ENCODE measurements at regions not wholly inside any gene's neighbourhood (a gene's known extent, or its start where the extent isn't known, plus 50 kb on each side); places are given as distances from the start of the nearest gene placed in this dataset.
"Not testable (repeated sequence)": the region's sequence is repeated elsewhere in the genome, so short reads cannot be mapped to it uniquely, and the experiment has no call there.

DNA sequence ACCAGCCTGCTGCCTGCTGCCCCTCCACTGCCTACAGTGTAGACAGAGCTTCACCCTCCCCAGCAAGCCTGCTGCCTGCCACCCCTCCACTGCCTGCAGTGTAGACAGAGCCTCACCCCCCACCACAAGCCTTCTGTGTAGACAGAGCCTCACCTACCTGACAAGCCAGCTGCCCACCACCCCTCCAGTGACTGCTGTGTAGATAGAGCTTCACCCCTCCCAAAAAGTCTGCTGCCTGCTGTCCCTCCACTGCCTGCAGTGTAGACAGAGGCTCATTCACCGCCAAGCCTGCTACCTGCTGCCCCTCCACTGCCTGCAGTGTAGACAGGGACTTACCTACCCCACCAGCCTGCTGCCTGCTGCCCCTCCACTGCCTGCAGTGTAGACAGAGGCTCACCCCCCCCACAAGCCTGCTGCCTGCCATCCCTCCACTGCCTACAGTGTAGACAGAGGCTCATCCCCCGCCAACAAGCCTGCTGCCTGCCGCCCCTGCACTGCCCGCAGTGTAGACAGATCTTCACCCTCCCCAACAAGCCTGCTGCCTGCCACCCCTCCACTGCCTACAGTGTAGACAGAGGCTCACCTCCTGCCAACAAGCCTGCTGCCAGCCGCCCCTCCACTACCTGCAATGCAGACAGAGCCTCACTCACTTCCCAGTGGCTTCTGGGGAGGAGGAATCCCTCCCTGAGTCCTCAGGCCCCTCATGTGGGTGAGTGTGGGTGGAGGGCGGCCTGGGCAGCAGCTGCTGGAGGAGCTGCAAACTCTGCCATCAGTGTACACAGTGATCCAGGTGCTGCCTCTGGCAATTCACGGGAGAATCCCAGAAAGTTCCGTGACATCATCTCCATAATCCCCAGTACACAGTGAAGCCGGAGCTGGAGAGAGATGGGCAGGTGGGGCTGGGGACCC is 140.9 kb downstream of the DLL1 start:
- DNase-seq (ENCODE audit: low spot score): no peak

DNA sequence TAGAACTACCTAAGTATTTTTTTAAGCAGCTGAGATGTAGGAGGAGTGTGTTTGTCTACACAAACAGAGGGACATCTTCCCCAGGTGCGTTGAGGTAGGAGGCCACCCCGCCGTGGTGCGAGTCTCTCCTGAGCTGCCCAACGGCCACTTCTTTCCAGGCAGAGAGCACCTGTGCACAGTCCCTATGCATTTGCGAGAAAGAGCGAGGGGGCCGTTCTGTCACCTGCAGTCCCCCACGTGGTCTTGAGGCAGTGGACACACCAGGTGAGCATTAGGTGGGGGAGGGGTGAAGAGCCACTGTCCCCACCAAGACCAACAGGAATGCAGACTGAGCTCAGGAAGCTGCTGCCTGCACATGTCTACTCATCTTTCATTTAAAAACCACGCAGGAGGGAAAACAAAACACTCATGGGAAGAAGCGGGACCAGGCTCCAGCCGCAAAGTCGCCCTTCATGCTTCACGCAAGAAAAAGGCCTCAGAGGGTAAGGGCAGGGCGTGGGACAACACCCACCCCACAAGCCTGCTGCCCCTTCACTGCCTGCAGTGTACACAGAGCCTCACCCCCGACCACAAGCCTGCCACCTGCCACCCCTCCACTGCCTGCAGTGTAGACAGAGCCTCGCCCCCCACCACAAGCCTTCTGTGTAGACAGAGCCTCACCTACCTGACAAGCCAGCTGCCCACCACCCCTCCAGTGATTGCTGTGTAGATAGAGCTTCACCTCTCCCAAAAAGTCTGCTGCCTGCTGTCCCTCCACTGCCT is 142.0 kb downstream of the DLL1 start:
- DNase-seq (ENCODE audit: low spot score): no peak

DNA sequence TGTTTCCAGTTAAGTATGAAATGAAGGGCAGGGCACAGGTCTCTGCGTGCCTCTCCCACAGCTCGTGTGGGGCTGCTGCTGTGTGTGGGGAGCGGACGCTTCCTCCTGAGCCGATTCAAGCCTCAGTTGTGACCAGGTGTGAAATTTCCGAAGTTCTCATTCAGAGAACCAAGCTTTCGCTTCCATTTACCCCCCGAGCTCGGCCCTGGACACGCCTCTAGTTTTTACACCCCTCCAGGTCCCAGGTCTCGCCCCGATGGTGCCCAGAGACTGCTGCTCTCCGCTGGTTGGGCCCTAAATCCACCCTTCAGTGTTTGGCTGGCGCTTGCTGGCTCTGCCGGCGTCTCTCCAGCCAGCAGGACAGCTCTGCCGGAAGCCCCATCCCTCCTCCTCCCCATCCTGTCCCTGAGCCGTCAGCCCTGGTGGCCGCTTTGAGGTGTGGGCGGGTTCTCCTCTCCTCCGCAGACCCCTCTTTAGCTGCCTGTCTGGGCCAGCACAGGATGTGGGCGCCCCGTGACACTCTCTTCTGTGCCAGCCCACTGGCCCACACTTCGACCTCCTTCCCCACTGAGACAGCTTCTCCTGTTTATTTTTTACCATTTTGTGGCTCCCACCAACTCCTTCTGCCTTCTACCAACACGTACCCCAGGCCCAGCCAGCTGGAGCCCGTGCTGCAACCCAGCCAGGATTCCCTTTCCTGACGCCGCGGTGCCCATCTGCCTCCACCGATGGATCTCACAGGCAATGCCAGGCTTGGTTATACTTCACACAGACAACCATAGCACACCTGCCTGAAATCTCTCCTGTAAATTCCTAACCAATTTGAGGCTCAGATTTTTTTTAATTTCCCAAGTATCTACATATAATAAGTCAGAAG is 142.8 kb downstream of the DLL1 start:
- no peak for DNase-seq (ENCODE audit: low spot score)

DNA sequence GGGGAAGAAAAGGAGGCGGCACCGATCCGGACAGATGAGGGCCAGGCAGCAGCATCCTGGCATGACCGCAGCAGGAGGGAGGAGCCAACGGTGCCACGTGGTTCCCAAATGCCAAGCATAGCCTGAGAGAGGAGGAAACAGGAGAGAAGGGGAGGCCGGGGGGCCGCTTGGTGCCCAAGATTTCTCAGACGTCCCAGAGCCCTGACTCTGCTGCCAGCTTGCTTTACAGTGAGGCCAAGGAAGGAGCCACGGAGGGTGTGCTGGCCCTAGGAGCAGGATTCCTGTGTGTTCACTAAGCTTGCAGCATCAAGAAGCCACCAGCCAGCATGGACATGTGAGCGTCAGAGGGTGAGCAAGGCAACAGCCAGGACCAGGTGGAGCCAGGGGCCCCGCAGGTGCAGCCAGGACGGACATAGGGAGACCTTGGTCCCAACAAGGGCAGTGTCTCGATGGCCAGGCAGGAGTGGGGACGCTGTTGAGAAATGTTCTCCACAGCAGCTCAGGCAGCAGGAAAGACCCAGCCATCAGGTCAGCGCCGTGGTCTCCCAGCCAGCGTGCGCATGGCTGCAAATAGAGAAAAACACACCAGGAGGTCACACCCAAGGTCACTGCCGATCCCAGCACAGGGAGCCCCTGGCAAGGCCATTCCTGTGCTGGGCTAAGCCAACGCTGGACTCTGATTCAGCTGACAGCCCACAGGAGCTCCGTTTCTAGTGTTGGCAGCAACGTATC is 143.7 kb downstream of the DLL1 start:
- DNase-seq (ENCODE audit: low spot score): no peak

DNA sequence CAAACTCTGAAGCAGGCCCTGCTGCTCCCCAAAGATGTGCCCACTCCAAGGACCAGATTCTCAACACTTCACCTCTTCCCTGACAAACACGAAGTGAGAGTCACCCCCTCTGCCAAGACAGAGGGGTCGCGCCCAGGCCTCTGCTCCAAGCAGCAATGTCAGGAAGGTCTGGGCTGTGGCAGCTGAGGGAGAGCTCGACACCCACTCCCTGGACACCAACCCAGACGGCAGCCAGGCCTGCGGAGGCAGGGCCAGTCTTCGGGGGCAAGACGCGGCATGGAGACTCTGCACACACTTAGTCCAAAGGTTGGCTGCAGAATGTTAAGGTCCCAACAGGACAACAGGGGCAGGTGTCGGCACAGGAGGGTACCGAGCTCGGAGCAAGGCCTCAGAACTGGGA is 144.2 kb downstream of the DLL1 start:
- DNase-seq (ENCODE audit: low spot score): no peak

DNA sequence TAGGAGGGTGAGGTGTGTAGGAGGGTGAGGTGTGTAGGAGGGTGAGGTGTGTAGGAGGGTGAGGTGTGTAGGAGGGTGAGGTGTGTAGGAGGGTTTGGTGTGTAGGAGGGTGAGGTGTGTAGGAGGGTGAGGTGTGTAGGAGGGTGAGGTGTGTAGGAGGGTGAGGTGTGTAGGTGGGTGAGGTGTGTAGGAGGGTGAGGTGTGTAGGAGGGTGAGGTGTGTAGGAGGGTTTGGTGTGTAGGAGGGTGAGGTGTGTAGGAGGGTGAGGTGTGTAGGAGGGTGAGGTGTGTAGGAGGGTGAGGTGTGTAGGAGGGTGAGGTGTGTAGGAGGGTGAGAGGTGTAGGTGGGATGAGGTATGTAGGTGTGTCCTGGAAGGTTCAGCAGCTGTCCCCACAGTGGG is 144.7 kb downstream of the DLL1 start:
- not testable (repeated sequence) for DNase-seq (ENCODE audit: low spot score)

DNA sequence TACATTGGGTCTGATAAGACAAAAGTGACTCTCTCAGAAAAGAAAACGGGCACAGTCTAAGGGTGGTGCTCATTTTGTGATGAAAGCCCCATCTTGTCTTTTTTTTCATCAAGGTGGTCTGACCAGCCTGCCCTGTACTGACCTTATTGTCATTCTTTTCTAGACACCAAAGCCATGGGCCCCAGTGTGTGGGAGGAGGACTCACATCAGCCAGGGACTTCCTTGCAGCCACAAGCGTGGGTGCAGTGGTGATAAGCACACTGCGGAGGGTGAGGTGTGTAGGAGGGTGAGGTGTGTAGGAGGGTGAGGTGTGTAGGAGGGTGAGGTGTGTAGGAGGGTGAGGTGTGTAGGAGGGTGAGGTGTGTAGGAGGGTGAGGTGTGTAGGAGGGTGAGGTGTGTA is 145.2 kb downstream of the DLL1 start:
- DNase-seq (ENCODE audit: low spot score): not testable (repeated sequence)

DNA sequence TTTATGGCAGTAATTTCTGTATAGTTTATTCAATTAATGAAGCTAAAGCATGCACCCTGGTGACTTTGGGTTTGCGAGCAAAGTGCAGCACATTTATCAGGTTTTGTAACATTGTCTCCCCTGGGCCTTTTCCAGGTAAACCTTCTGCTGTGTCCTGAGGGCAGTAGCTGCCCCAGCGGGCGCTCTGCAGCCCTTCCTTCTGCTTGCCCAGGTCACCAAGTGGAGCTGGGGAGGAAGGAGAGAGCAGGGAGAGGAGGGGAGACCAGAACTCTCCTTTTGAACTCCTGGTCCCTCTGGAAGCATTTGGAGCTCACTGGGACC is 145.6 kb downstream of the DLL1 start:
- no peak for DNase-seq (ENCODE audit: low spot score)

DNA sequence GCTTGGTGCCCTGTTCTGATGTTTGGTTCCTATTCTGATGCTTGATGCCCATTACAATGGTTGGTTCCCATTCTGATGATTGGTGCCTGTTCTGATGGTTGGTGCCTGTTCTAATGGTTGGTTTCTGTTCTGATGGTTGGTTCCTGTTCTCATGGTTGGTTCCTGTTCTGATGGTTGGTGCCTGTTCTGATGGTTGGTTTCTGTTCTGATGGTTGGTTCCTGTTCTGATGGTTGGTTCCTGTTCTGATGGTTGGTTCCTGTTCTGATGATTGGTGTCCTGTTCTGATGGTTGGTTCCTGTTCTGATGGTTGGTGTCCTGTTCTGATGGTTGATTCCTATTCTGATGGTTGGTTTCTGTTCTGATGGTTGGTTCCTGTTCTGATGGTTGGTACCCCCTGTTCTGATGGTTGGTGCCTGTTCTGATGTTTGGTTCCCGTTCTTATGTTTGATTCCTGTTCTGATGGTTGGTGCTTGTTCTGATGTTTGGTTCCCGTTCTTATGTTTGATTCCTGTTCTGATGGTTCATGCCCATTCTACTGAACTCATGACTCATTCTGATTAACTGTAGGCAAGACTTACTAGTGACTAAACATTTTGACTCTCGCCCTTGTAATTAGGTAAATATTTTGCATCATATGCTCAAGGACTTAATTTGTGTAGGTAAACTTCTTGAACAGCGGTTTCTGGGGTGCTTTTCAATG is 146.2 kb downstream of the DLL1 start:
- DNase-seq (ENCODE audit: low spot score): no peak

DNA sequence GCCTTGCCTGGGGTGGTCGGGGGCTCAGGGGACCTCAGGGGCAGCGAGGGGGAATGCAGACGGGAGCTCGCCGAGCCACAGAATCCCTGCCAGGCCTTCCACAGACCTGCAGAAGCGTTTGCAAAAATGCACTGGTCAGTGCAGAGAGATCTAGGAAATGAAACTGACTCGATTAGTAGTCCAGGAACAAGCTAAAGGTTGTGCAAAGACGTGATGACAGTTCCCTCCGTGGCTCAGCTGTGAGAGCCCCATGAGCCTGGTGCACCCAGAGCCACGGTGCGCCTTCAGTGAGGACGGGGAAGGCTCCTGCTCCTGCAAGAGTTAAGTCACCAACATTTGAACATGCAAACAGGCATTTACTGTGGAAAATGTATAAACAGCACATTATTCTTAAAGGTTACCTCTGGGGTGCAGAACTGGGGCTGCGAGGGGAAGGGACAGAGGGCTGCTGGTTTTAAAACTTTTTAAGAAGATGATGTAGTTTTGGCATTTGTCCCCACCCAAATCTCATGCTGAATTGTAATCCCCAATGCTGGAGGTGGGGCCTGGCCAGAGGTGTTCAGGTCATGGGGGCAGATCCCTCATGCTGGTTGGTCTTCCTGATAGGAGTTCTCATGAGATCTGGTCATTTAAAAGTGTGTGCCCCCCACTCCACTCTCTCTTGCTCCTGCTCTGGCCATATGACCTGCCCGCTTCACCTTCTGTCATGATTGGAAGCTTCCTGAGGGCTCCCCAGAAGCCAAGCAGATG is 147.3 kb downstream of the DLL1 start:
- no peak for DNase-seq (ENCODE audit: low spot score)

DNA sequence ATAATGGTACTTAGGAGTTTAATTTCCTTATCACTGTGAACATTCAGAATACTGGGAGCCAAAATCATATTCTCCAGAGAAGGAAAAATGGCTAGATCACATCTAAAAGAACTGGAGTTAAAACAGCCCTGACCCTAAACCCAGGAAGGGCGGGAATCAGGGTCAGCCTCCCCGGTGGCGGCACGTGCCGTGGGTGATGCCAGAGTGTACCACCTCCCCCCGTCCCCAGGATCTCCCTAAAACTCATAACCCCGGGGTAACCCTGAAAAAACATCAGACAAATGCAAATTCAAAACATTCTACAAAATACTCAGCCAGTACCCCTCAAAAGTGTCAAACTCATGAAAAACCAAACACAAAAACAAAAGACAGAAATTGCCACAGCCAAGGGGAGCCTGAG is 148.3 kb downstream of the DLL1 start:
- no peak for DNase-seq (ENCODE audit: low spot score)

DNA sequence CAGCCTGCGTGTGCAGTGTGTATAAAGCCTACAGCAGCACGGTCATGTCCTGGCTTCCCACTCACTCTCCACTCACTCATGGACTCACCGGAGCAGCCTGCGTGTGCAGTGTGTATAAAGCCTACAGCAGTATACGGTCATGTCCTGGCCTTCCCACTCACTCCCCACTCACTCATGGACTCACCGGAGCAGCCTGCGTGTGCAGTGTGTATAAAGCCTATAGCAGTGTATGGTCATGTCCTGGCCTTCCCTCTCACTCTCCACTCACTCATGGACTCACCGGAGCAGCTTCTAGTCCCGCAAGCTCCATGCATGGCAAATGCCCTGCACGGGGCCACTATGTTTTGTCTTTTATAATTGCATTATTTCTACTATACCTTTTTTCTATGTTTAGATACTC is 149.8 kb downstream of the DLL1 start:
- not testable (repeated sequence) for DNase-seq (ENCODE audit: low spot score)

DNA sequence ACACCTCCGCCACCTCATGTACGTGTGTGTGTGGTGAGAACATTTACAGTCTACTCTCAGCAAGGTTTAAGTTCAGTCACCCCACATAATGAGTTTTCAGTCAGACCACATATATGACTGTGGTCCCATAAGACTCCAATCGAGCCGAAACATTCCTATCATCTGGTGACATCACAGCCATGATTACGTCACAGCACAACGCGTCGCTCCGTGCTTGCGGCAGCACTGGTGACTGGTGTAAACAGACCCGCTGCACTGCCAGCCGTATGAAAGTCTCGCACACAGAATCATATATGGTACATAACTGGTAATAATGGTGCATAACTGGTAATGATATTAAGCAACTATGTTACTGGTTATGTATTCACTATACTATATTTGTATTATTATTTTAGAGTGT is 150.7 kb downstream of the DLL1 start:
- no peak for DNase-seq (ENCODE audit: low spot score)

DNA sequence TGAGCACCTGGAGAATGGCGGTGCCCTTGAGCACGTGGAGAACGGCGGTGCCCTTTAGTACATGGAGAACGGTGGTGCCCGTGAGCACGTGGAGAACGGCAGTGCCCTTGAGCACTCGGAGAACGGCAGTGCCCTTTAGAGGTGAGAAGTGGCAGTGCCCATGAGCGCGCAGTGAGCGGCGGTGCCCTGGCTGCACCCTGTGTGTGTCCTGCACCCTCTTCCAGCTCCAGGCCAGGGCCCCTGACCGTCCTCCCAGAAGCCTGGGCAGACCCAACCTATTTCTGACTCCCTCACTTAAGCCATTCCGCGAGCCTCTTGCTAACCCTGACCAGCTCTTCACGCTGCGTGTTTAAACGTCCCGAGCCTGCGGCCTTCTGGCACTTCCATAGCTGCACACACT is 151.3 kb downstream of the DLL1 start:
- no peak for DNase-seq (ENCODE audit: low spot score)

DNA sequence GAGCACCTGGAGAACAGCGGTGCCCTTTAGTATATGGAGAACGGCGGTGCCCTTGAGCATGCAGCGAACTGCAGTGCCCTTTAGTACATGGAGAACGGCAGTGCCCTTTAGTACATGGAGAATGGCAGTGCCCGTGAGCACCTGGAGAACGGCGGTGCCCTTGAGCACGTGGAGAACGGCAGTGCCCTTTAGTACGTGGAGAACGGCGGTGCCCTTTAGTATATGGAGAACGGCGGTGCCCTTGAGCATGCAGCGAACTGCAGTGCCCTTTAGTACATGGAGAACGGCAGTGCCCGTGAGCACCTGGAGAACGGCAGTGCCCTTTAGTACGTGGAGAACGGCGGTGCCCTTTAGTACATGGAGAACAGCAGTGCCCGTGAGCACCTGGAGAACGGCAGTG is 151.8 kb downstream of the DLL1 start:
- not testable (repeated sequence) for DNase-seq (ENCODE audit: low spot score)

DNA sequence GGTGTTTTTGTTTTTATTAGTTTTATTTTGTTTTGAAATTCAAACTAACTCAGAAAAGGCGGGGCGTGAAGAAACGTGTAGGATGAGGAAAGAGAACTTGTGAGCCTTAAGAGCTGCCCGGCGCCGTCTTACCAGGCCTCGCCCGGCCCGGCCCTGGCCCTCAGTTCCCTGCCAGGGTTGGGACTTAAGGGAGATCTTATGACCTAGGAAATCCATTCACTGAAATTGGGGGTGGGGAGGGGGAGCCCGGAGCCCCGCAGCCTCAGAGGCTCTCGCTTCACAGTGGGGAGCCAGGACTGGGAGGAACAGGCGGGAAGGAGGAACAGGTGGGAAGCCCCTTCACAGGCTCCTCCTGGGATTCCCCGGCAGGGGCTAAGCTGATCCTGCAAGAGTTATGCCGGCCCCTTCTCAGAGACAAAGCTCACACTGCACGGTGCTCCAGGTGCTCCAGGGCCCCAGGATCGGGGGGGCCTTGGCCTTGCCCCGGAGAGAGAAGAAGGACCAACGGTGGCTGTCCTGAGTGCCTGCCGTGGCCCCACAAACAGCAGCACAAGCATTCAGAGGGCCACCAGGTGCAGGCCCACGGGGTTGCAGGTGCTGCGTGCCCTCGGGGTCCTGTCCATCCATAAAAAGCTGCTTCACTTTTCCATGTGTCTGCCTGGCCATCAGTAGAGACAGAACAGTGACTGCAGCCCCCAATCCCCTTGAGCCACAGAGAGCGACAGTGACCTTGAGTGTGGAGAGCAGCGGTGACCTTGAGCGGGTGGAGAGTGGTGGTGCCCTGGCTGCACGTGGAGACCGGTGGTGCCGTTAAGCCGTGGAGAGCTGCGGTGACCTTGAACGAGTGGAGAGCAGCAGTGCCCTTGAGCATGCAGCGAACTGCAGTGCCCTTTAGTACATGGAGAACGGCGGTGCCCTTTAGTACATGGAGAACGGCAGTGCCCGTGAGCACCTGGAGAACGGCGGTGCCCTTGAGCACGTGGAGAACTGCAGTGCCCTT is 152.7 kb downstream of the DLL1 start:
- no peak for DNase-seq (ENCODE audit: low spot score)

DNA sequence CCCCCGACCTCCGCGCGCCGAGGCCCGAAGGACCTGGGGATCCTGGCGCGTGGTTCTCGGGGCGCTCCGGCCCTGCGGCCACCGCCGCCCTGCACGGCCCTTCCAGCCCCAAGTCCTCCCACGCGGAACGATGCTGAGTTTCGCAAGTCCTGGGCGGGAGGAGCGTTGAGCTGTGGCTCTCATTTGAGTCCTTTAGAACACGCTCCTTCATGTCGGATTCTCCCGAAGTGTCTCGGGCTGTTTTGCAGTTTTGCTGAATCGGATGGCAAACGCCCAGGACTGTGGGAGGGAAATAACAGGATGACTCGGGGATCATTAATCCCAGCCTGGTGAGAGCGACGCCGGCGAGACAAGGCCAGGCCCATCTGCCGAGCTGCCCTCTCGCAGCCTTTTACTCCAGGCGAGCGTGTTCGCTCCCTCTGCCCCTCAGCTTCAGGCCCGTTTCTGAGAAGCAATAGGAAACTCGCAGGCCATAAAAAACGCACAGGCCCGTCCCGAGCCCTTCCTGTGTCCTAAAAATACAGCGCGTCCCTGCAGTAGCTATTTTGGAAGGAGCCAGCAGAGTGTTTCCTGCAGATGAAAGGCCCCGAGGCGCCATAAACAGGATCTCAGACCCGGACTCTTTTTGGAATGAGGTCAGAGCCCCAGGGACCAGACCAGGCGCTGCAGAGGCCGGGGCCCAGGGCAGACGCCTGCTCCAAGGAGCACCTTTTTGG is 153.5 kb downstream of the DLL1 start:
- DNase-seq (ENCODE audit: low spot score): no peak

DNA sequence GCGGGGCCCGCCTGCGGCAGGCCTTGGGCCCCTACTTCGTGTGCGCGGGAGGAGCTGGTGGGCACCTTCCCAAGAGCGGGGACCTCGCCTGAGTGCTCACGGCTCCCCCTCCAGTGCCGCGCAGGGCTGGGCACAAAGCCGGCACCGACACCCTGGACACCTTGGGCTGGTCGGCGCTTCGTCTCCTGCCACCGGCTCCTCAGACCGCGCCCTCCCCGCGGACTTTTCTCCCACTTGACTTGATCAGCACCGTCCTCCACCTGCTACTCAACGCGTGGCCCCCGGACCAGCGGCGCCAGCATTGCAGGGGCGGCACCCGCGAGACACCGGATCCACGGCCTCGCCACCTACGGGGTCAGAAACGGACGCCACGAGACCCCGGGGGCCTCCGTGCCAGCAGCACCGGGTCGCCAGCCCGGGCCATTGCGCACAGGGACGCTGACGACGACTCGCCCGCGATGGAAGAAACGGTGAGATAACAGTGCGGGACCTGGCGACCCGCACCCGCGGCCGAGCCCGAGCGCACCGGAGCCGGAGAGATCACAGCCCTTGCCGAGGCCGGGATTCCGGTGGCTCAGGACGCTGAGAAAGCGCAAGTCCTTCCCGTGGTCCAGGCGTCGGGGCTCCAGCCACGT is 154.2 kb downstream of the DLL1 start:
- DNase-seq (ENCODE audit: low spot score): no peak

Data from SK-N-DZ (cell line).